Spleen (tissue), 11 donors: ENCODE measurements at regions not wholly inside any gene's neighbourhood (a gene's known extent, or its start where the extent isn't known, plus 50 kb on each side); places are given as distances from the start of the nearest gene placed in this dataset.

Experiments used
- DNase-seq: peaks from one replicate; pipeline ENCODE4 v3.0.0-alpha.2; 2020
- H3K27ac ChIP-seq, 8 donors: fragments of 200-600 bp; sonication (generic) in 7 of 8; 1 replicate in 4 of 8; 2 replicates in 4 of 8; pipeline versions ENCODE4 v1.5.0 to v1.8.0; 2016 to 2021; ENCODE audit warnings: inconsistent platforms in 4 of 8, mild to moderate bottlenecking in 4 of 8, moderate library complexity in 1 of 8
- H3K27me3 ChIP-seq, 7 donors: fragments of 200-600 bp; sonication (generic) in 6 of 7; replicated peaks in 1 of 7; 1 replicate in 4 of 7; 2 replicates in 3 of 7; pipeline versions ENCODE4 v1.5.0 to v1.8.0; 2016 to 2021; ENCODE audit warnings: inconsistent platforms in 3 of 7, mild to moderate bottlenecking in 1 of 7
- H3K36me3 ChIP-seq, 6 donors: fragments of 200-600 bp; sonication (generic) in 5 of 6; 1 replicate in 4 of 6; 2 replicates in 2 of 6; pipeline versions ENCODE4 v1.5.0 to v1.8.0; 2016 to 2021; ENCODE audit warnings: inconsistent platforms in 2 of 6
- H3K4me1 ChIP-seq, 6 donors: fragments of 200-600 bp; sonication (generic) in 5 of 6; 1 replicate in 3 of 6; 2 replicates in 3 of 6; pipeline versions ENCODE4 v1.5.0 to v1.8.0; 2016 to 2021; ENCODE audit warnings: inconsistent platforms in 3 of 6
- H3K4me3 ChIP-seq, 8 donors: fragments of 200-600 bp; sonication (generic) in 7 of 8; 1 replicate in 4 of 8; 2 replicates in 4 of 8; pipeline versions ENCODE4 v1.5.0 to v1.8.0; 2016 to 2021; ENCODE audit warnings: inconsistent platforms in 4 of 8, mild to moderate bottlenecking in 4 of 8, moderate library complexity in 2 of 8
- H3K9me3 ChIP-seq, 8 donors: fragments of 200-600 bp; sonication (generic) in 7 of 8; 1 replicate in 4 of 8; 2 replicates in 4 of 8; pipeline versions ENCODE4 v1.5.0 to v1.8.0; 2016 to 2021; ENCODE audit warnings: inconsistent platforms in 4 of 8
- CTCF ChIP-seq, 11 experiments: fragments of 200-600 bp in 7 of 11; fragments of 450-650 bp in 4 of 11; sonication (generic) in 4 of 11; IDR thresholded peaks in 8 of 11; conservative IDR thresholded peaks in 3 of 11; 1 replicate in 7 of 11; 2 replicates in 4 of 11; pipeline versions ENCODE4 v1.4.0 to v1.8.0; 2016 to 2021; ENCODE audit warnings: antibody characterized with exemption in 11 of 11, inconsistent platforms in 4 of 11, mild to moderate bottlenecking in 1 of 11
- POLR2A ChIP-seq, 3 donors: fragments of 450-650 bp; IDR thresholded peaks; one replicate each; pipeline ENCODE4 v1.5.1; 2017; ENCODE audit warnings: antibody characterized with exemption in 3 of 3, mild to moderate bottlenecking in 1 of 3
- POLR2AphosphoS5 ChIP-seq, 3 donors: sonication (generic); formaldehyde crosslinking; IDR thresholded peaks; one replicate each; pipeline ENCODE4 v1.5.1; 2017; ENCODE audit warnings: antibody characterized with exemption in 3 of 3
- WGBS, 5 donors: extraction: QIAGEN DNeasy Blood & Tissue Kit in 3 of 5; methylation state at CpG; one replicate each; pipeline versions ENCODE4 v1.1.5 to v1.1.7; 2013 to 2018; 5-methylcytosine and 5-hydroxymethylcytosine counted together
- intact Hi-C: fragments of 100-400 bp; cut with DNase I; formaldehyde crosslinking; loops from one replicate; pipeline ENCODE4 v1.15.0; 2023; ENCODE audit warnings: low total_unique reads
- donor health status: healthy with polysubstance abuse.
- donor health status: DM: no; HTN: no; CAD: no; lungs with moderate emphysema.
- donor health status: DM: no; HTN: no; CAD: no.
- donor health status: Bipolar disorder and iron deficiency.
- donor health status: healthy.
- donor health status: DM: no; HTN: no; CAD: no.
- donor health status: DM: yes; HTN: yes; CAD: no.

- H3K4me1 ChIP-seq, result no peaks in the 10 kb centered on the region
- H3K4me3 ChIP-seq, result no peak overlapping the region
- no peak for DNase-seq
- peaks cover 0 to 3% (median 0%) of the 10 kb centered on the region in 8 donors for H3K9me3 ChIP-seq
- no peak overlapping the region for H3K27ac ChIP-seq
- H3K27me3 ChIP-seq, result no peaks in the 10 kb centered on the region
- intact Hi-C loops, result no loop called here
- 48 to 78% (median 62%) methylated on average over 2 of the region's 2 CpGs for WGBS, 5 donors
- TF ChIP-seq POLR2A (IDR thresholded peaks at IDR 0.05), result no peak
- TF ChIP-seq POLR2AphosphoS5 (IDR thresholded peaks at IDR 0.05), result no peak
- no peak for TF ChIP-seq CTCF (IDR thresholded peaks at IDR 0.05 in 8 of 11, conservative IDR thresholded peaks at IDR 0.05 in 3 of 11)
- H3K36me3 ChIP-seq, result no peaks in the 10 kb centered on the region
Observed at GRCh38 chr3:70776081-70776480, 463.6 kb upstream of the MDFIC2 start.

GRCh38 chr3:70775257-70775656, 462.8 kb upstream of the MDFIC2 start:
- Histone ChIP-seq H3K36me3 (no peaks in the 10 kb centered on the region), H3K27ac (no peak overlapping the region), H3K9me3 (peaks cover 0 to 3% (median 0%) of the 10 kb centered on the region in 8 donors), H3K27me3 (no peaks in the 10 kb centered on the region), H3K4me1 (no peaks in the 10 kb centered on the region), H3K4me3 (no peak overlapping the region)
- TF ChIP-seq POLR2AphosphoS5 (IDR thresholded peaks at IDR 0.05) (no peak), CTCF (IDR thresholded peaks at IDR 0.05 in 8 of 11, conservative IDR thresholded peaks at IDR 0.05 in 3 of 11) (no peak), POLR2A (IDR thresholded peaks at IDR 0.05) (no peak)
- intact Hi-C loops, result no loop called here
- WGBS, 5 donors, result 76 to 92% (median 84%) methylated on average over 4 of the region's 4 CpGs
- DNase-seq, result no peak

GRCh38 chr3:70774641-70775040, 462.2 kb upstream of the MDFIC2 start:
- peaks cover 0 to 3% (median 0%) of the 10 kb centered on the region in 8 donors for H3K9me3 ChIP-seq
- no peak for DNase-seq
- H3K27ac ChIP-seq, result no peak overlapping the region
- WGBS, 5 donors, result 71 to 88% (median 74%) methylated on average over 1 of the region's 1 CpG
- no peak overlapping the region for H3K4me3 ChIP-seq
- H3K36me3 ChIP-seq, result no peaks in the 10 kb centered on the region
- H3K27me3 ChIP-seq, result no peaks in the 10 kb centered on the region
- no peaks in the 10 kb centered on the region for H3K4me1 ChIP-seq
- no peak for TF ChIP-seq POLR2AphosphoS5 (IDR thresholded peaks at IDR 0.05)
- no peak for TF ChIP-seq CTCF (IDR thresholded peaks at IDR 0.05 in 8 of 11, conservative IDR thresholded peaks at IDR 0.05 in 3 of 11)
- TF ChIP-seq POLR2A (IDR thresholded peaks at IDR 0.05), result no peak
- intact Hi-C loops, result no loop called here

DNA sequence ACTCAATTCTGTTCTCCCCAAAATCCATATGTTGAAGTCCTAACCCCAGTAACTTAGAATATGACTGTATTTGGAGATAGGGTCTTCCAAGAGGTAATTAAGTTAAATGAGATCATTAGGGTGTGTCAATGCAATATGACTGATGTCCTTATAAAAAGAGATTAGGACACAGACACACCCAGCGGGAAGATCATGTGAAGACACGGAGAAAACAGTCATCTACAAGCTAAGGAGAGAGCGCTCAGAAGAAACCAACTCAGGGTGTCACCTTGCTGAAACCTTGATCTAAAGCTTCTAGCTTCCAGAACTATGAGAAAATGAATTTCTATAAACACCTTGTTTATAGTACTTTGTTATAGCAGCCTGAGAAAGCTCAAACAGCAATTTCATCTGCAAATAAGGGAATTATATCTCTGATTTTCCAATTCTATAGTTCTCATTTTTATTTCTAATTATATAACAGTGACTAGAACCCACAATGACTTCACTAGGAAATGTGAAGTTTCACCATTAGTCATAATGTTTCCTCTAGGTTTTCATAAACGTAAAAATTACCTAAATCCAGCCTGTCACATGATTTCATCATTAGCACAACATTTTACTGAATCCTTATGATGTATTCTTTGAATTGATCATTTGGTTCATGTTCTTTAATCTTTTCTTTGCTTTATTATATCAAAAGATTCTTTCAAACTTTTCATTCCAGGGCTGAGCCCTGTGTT, 459.1 kb upstream of the MDFIC2 start:
- WGBS, 5 donors, result 69 to 80% (median 71%) methylated on average over 4 of the region's 4 CpGs
- H3K4me1 ChIP-seq, result no peaks in the 10 kb centered on the region
- H3K27me3 ChIP-seq, result no peaks in the 10 kb centered on the region
- DNase-seq, result no peak
- no peak overlapping the region for H3K27ac ChIP-seq
- intact Hi-C loops, result no loop called here
- TF ChIP-seq CTCF (IDR thresholded peaks at IDR 0.05 in 8 of 11, conservative IDR thresholded peaks at IDR 0.05 in 3 of 11) (no peak), POLR2A (IDR thresholded peaks at IDR 0.05) (no peak), POLR2AphosphoS5 (IDR thresholded peaks at IDR 0.05) (no peak)
- no peak overlapping the region for H3K4me3 ChIP-seq
- H3K36me3 ChIP-seq, result no peaks in the 10 kb centered on the region
- H3K9me3 ChIP-seq, result no peaks in the 10 kb centered on the region
